Endothelial cell of umbilical vein (primary cell): ENCODE measurements at regions not wholly inside any gene's neighbourhood (a gene's known extent, or its start where the extent isn't known, plus 50 kb on each side); places are given as distances from the start of the nearest gene placed in this dataset.

Experiments used
- BruUV-seq: library from RNA; stranded (reverse); fragments of 400-500 nt; replicated peaks from 2 replicates; lab custom pipeline; 2021; lab: Mats Ljungman, UMichigan
- CTCF ChIA-PET: fragments of 300-600, 350-600 bp; sonication (Branson Sonifier 250); formaldehyde crosslinking; loops from one replicate; lab custom pipeline; 2021; ENCODE audit warnings: antibody characterized with exemption, inconsistent platforms; lab: Charles Lee
- POLR2A ChIA-PET: fragments of 300-600, 350-600 bp; sonication (Branson Sonifier 250); formaldehyde crosslinking; loops from one replicate; lab custom pipeline; 2021; ENCODE audit warnings: antibody characterized with exemption, inconsistent platforms; lab: Charles Lee
- DNase-seq: peaks from one replicate; pipeline ENCODE4 v3.0.0-alpha.2; 2011; ENCODE audit warnings: low read depth, low spot score
- FAIRE-seq: peaks from 2 replicates; lab custom pipeline; 2011; peaks lifted over from hg19 to GRCh38; lab: Jason Lieb, UNC
- H2AFZ ChIP-seq: 2 replicates; pipeline ENCODE4 v1.6.0; 2012; ENCODE audit warnings: low read depth, low read length, control low read depth, inconsistent platforms
- H3K27ac ChIP-seq: 2 replicates; pipeline ENCODE4 v1.5.1; 2011; ENCODE audit warnings: low read depth, mild to moderate bottlenecking, control low read depth, low read length, moderate library complexity; ENCODE audit not compliant: insufficient read depth
- H3K27me3 ChIP-seq, 2 experiments: 2 replicates each; pipeline versions ENCODE4 v1.6.0 to v1.6.1; 2011; ENCODE audit warnings: low read length in 2 of 2, mixed read lengths in 1 of 2; ENCODE audit not compliant: control insufficient read depth in 2 of 2, insufficient read depth in 2 of 2
- H3K36me3 ChIP-seq, 2 experiments: 2 replicates in 1 of 2; 3 replicates in 1 of 2; pipeline ENCODE4 v1.5.1; 2011; ENCODE audit warnings: low read length in 2 of 2, mild to moderate bottlenecking in 1 of 2, moderate library complexity in 1 of 2; ENCODE audit not compliant: control insufficient read depth in 2 of 2, insufficient read depth in 2 of 2; ENCODE audit errors: extremely low read depth in 1 of 2
- H3K4me1 ChIP-seq: 3 replicates; pipeline ENCODE4 v1.5.1; 2011; ENCODE audit warnings: mild to moderate bottlenecking, low read length; ENCODE audit not compliant: control insufficient read depth, insufficient read depth; ENCODE audit errors: extremely low read depth
- H3K4me2 ChIP-seq: 2 replicates; pipeline ENCODE4 v1.6.1; 2011; ENCODE audit warnings: low read length, control low read depth, mixed read lengths; ENCODE audit not compliant: insufficient read depth
- H3K4me3 ChIP-seq, 3 experiments: fragments of 200-600 bp in 1 of 3; sonication (generic), shearing (Covaris generic) in 1 of 3; replicated peaks in 1 of 3; 2 replicates each; pipeline ENCODE4 v1.5.1; 2011 to 2016; ENCODE audit warnings: control low read depth in 3 of 3, low read length in 3 of 3, mild to moderate bottlenecking in 2 of 3, inconsistent platforms in 1 of 3, low read depth in 1 of 3, moderate library complexity in 1 of 3; ENCODE audit not compliant: insufficient read depth in 1 of 3
- H3K79me2 ChIP-seq: 2 replicates; pipeline ENCODE4 v1.6.0; 2012; ENCODE audit warnings: low read length, inconsistent platforms; ENCODE audit not compliant: control insufficient read depth, insufficient read depth
- H3K9ac ChIP-seq: replicated peaks from 2 replicates; pipeline ENCODE3; 2011; ENCODE audit warnings: low read length, control low read depth; ENCODE audit not compliant: insufficient read depth; ENCODE audit errors: extremely low read depth
- H3K9me1 ChIP-seq: replicated peaks from 3 replicates; pipeline ENCODE4 v1.6.0; 2011; ENCODE audit warnings: mild to moderate bottlenecking, low read length; ENCODE audit not compliant: control insufficient read depth, insufficient read depth; ENCODE audit errors: extremely low read depth
- H3K9me3 ChIP-seq: replicated peaks from 2 replicates; pipeline ENCODE4 v1.5.1; 2012; ENCODE audit warnings: low read length, inconsistent platforms; ENCODE audit not compliant: control insufficient read depth, insufficient read depth
- H4K20me1 ChIP-seq: replicated peaks from 2 replicates; pipeline ENCODE3; 2011; ENCODE audit warnings: mild to moderate bottlenecking, low read length; ENCODE audit not compliant: control insufficient read depth, insufficient read depth; ENCODE audit errors: extremely low read depth
- CTCF ChIP-seq, 2 donors: IDR thresholded peaks; 1 replicate in 1 of 2; 2 replicates in 1 of 2; pipeline ENCODE4 v1.5.1; 2011; ENCODE audit warnings: low read length in 2 of 2, mild to moderate bottlenecking in 2 of 2, moderate library complexity in 2 of 2, control low read depth in 1 of 2, inconsistent platforms in 1 of 2, low read depth in 1 of 2; ENCODE audit not compliant: insufficient read depth in 1 of 2; ENCODE audit errors: extremely low read depth in 1 of 2
- EZH2 ChIP-seq: IDR thresholded peaks from 2 replicates; pipeline ENCODE4 v1.6.1; 2012; ENCODE audit warnings: borderline replicate concordance, low read depth, mild to moderate bottlenecking, moderate library complexity, low read length, inconsistent platforms; ENCODE audit not compliant: severe bottlenecking
- FOS ChIP-seq: IDR thresholded peaks from 2 replicates; pipeline ENCODE4 v1.6.1; 2011; ENCODE audit warnings: mild to moderate bottlenecking, low read length, moderate library complexity, borderline replicate concordance; ENCODE audit not compliant: insufficient read depth
- GATA2 ChIP-seq: IDR thresholded peaks from 2 replicates; pipeline ENCODE4 v1.7.0; 2011; ENCODE audit warnings: low read depth, mild to moderate bottlenecking, moderate library complexity, mixed read lengths, low read length; ENCODE audit not compliant: insufficient read length, insufficient read depth
- JUN ChIP-seq: IDR thresholded peaks from 2 replicates; pipeline ENCODE4 v1.6.1; 2011; ENCODE audit warnings: borderline replicate concordance, low read depth; ENCODE audit not compliant: insufficient read length, insufficient read depth
- MAX ChIP-seq: IDR thresholded peaks from 2 replicates; pipeline ENCODE4 v1.6.1; 2011; ENCODE audit not compliant: insufficient read depth, insufficient read length
- MYC ChIP-seq: IDR thresholded peaks from one replicate; pipeline ENCODE4 v1.6.1; 2011; ENCODE audit warnings: mild to moderate bottlenecking, low read depth, low read length
- POLR2A ChIP-seq: IDR thresholded peaks from 2 replicates; pipeline ENCODE4 v1.6.1; 2012; ENCODE audit warnings: low read depth, mild to moderate bottlenecking, control low read depth, low read length
- POLR2AphosphoS5 ChIP-seq: IDR thresholded peaks from 2 replicates; pipeline ENCODE4 v1.6.1; 2012; ENCODE audit warnings: low read depth, mild to moderate bottlenecking, control low read depth, low read length, moderate library complexity; ENCODE audit not compliant: insufficient read depth
- dilution Hi-C: fragments of 300-500 bp; cut with MboI; formaldehyde crosslinking; loops from one replicate; pipeline ENCODE4 v1.15.0; 2019; ENCODE audit warnings: low sequenced_read_pairs; ENCODE audit not compliant: extremely low pct_ligation_motif_present
- intact Hi-C: fragments of 100-400 bp; cut with micrococcal nuclease; formaldehyde crosslinking; loops from one replicate; pipeline ENCODE4 v1.10.0; 2022

GRCh38 chr7:68792351-68792750 is 805.9 kb upstream of the AUTS2 start:
- H3K4me1 ChIP-seq = no peaks in the 10 kb centered on the region
- no peaks in the 10 kb centered on the region for H3K79me2 ChIP-seq
- no peaks in the 10 kb centered on the region for H3K36me3 ChIP-seq
- H3K27ac ChIP-seq = no peak overlapping the region
- DNase-seq (no peak), FAIRE-seq (no peak)
- H4K20me1 ChIP-seq = no peaks in the 10 kb centered on the region
- H3K4me3 ChIP-seq = no peak overlapping the region
- no peak overlapping the region for H2AFZ ChIP-seq
- H3K9ac ChIP-seq = no peak overlapping the region
- CTCF ChIA-PET = no interaction called here
- no peaks in the 10 kb centered on the region for H3K9me1 ChIP-seq
- dilution Hi-C loops (no loop called here), intact Hi-C loops (no loop called here)
- no peaks in the 10 kb centered on the region for H3K27me3 ChIP-seq
- peaks cover 4% of the 10 kb centered on the region for H3K9me3 ChIP-seq
- BruUV-seq = no TSS peak
- POLR2A ChIA-PET = no interaction called here
- H3K4me2 ChIP-seq = no peak overlapping the region
- TF ChIP-seq POLR2AphosphoS5 (no peak), GATA2 (no peak), MAX (no peak), CTCF (IDR thresholded peaks at IDR 0.05; ENCODE audit: extremely low read depth in 1 of 2, insufficient read depth in 1 of 2, low read depth in 1 of 2, low read length in 2 of 2) (no peak), MYC (no peak), EZH2 (no peak), FOS (no peak), POLR2A (no peak), JUN (no peak)
